Keratinocyte (primary cell): ENCODE measurements at regions not wholly inside any gene's neighbourhood (a gene's known extent, or its start where the extent isn't known, plus 50 kb on each side); places are given as distances from the start of the nearest gene placed in this dataset.

Source experiments
- EZH2 ChIP-seq: IDR thresholded peaks from one replicate; pipeline ENCODE4 v1.6.1; 2012; ENCODE audit warnings: inconsistent platforms, mild to moderate bottlenecking, low read length, moderate library complexity
- TF ChIP-seq, protein P1 (sequence below), 3 experiments: IDR thresholded peaks in 1 of 3; conservative IDR thresholded peaks in 1 of 3; optimal IDR thresholded peaks in 1 of 3; 2 replicates in 2 of 3; 3 replicates in 1 of 3; pipeline versions ENCODE3 to v1.5.1; 2011; ENCODE audit warnings: low read length in 3 of 3, mild to moderate bottlenecking in 3 of 3, moderate library complexity in 2 of 3, control low read depth in 1 of 3, inconsistent platforms in 1 of 3; ENCODE audit not compliant: insufficient read depth in 2 of 3; ENCODE audit errors: extremely low read depth in 1 of 3

DNA sequence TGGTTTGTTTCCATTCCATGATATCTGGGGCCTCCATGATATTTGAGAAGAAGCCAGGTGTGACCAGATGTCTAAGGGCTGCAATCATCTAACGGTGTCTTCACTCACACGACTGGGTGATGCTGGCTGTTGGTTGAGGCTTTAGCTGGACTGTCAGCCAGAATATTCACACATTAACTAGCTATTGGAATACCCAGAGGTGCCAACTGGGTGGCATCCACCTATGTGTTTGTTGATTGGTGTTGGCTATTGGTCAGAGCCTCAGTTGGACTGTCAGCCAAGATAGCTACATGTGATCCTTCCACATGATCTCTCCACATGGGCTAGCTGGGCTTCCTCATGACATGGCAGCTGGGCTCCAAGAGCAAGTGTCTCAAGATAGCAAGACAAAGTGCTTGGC, 117.4 kb downstream of the CDCA7 start:
- TF ChIP-seq, protein P1, sequence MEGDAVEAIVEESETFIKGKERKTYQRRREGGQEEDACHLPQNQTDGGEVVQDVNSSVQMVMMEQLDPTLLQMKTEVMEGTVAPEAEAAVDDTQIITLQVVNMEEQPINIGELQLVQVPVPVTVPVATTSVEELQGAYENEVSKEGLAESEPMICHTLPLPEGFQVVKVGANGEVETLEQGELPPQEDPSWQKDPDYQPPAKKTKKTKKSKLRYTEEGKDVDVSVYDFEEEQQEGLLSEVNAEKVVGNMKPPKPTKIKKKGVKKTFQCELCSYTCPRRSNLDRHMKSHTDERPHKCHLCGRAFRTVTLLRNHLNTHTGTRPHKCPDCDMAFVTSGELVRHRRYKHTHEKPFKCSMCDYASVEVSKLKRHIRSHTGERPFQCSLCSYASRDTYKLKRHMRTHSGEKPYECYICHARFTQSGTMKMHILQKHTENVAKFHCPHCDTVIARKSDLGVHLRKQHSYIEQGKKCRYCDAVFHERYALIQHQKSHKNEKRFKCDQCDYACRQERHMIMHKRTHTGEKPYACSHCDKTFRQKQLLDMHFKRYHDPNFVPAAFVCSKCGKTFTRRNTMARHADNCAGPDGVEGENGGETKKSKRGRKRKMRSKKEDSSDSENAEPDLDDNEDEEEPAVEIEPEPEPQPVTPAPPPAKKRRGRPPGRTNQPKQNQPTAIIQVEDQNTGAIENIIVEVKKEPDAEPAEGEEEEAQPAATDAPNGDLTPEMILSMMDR (optimal IDR thresholded peaks at IDR 0.05 in 1 of 3, IDR thresholded peaks at IDR 0.05 in 1 of 3, conservative IDR thresholded peaks at IDR 0.05 in 1 of 3; ENCODE audit: extremely low read depth in 1 of 3, insufficient read depth in 2 of 3, low read length in 3 of 3): peak; percentile 3 to 18 (median 12)
- TF ChIP-seq EZH2: no peak
